Esophagus squamous epithelium (tissue), 5 donors: ENCODE measurements at regions not wholly inside any gene's neighbourhood (a gene's known extent, or its start where the extent isn't known, plus 50 kb on each side); places are given as distances from the start of the nearest gene placed in this dataset.

Experiments
- DNase-seq: peaks from one replicate; lab custom pipeline; 2025; lab: John Stamatoyannopoulos, UW
- H3K27ac ChIP-seq, 4 donors: fragments of 200-600 bp; sonication (generic); one replicate each; pipeline ENCODE4 v1.5.1; 2016 to 2019; ENCODE audit warnings: mild to moderate bottlenecking in 1 of 4
- H3K27me3 ChIP-seq, 4 donors: fragments of 200-600 bp; sonication (generic); 1 replicate in 3 of 4; 2 replicates in 1 of 4; pipeline versions ENCODE4 v1.5.1 to v1.6.0; 2017 to 2021; ENCODE audit warnings: antibody characterized with exemption in 1 of 4
- H3K36me3 ChIP-seq, 3 donors: fragments of 200-600 bp; sonication (generic); one replicate each; pipeline ENCODE4 v1.5.1; 2016 to 2019
- H3K4me1 ChIP-seq, 3 donors: fragments of 200-600 bp; sonication (generic); one replicate each; pipeline ENCODE4 v1.5.1; 2017 to 2019
- H3K4me3 ChIP-seq, 4 donors: fragments of 200-600 bp; sonication (generic); 1 replicate in 3 of 4; 2 replicates in 1 of 4; pipeline ENCODE4 v1.5.1; 2016 to 2019; ENCODE audit warnings: mild to moderate bottlenecking in 2 of 4, moderate library complexity in 1 of 4
- H3K9me3 ChIP-seq, 3 donors: fragments of 200-600 bp; sonication (generic); one replicate each; pipeline ENCODE4 v1.5.1; 2016 to 2019
- CTCF ChIP-seq, 6 experiments: fragments of 450-650 bp in 4 of 6; fragments of 200-600 bp in 2 of 6; sonication (generic) in 2 of 6; IDR thresholded peaks; one replicate each; pipeline ENCODE4 v1.5.1; 2016 to 2019; ENCODE audit warnings: antibody characterized with exemption in 6 of 6, mild to moderate bottlenecking in 4 of 6, moderate library complexity in 4 of 6
- POLR2A ChIP-seq, 4 donors: fragments of 450-650 bp; IDR thresholded peaks; one replicate each; pipeline ENCODE4 v1.6.1; 2017; ENCODE audit warnings: antibody characterized with exemption in 4 of 4, mild to moderate bottlenecking in 4 of 4, moderate library complexity in 3 of 4
- WGBS, 2 donors: methylation state at CpG; one replicate each; pipeline ENCODE4 v1.1.5; 2018; 5-methylcytosine and 5-hydroxymethylcytosine counted together
- intact Hi-C: fragments of 100-400 bp; cut with DNase I; formaldehyde crosslinking; loops from one replicate; pipeline ENCODE4 v1.15.0; 2022
- donor health status: DM: yes; HTN: yes; CAD: no.

- Histone ChIP-seq H3K27ac (no peak overlapping the region), H3K27me3 (no peaks in the 10 kb centered on the region), H3K4me3 (no peak overlapping the region), H3K9me3 (no peaks in the 10 kb centered on the region), H3K36me3 (no peaks in the 10 kb centered on the region), H3K4me1 (peaks cover 0 to 9% (median 0%) of the 10 kb centered on the region in 3 donors)
- DNase-seq: no peak
- intact Hi-C loops: no loop called here
- TF ChIP-seq CTCF (IDR thresholded peaks at IDR 0.05) (no peak), POLR2A (IDR thresholded peaks at IDR 0.05) (no peak)
- 54 to 63% methylated on average over 4 to 5 of the region's 5 CpGs for WGBS, 2 donors
Observed at GRCh38 chr9:107138261-107138992, 144.7 kb upstream of the RAD23B start.

DNA sequence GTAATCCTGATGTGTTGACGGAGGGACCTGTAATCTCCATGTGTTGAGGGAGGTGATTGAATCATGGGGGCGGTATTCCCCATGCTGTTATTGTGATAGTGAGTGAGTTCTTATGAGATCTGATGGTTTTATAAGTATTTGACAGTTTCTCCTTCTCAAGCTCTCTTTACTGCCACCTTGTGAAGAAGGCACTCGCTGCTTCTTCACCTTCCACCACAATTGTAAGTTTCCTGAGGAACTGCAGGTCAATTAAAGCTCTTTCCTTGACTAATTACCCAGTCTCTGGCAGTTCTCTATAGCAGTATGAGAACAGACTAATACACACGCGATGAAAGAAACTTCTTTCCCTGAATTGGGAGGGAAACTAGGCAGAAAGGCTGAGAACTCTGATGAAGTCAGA is 141.1 kb upstream of the RAD23B start:
- Histone ChIP-seq H3K4me3 (no peak overlapping the region), H3K27me3 (no peaks in the 10 kb centered on the region), H3K36me3 (no peaks in the 10 kb centered on the region), H3K9me3 (no peaks in the 10 kb centered on the region), H3K4me1 (peaks cover 0 to 9% (median 0%) of the 10 kb centered on the region in 3 donors), H3K27ac (no peak overlapping the region)
- peak in 1 of 6 experiments; percentile 13 for TF ChIP-seq CTCF (IDR thresholded peaks at IDR 0.05)
- no peak for TF ChIP-seq POLR2A (IDR thresholded peaks at IDR 0.05)
- WGBS, 2 donors: 59 to 82% methylated on average over 4 to 5 of the region's 5 CpGs
- intact Hi-C loops: no loop called here
- no peak for DNase-seq

DNA sequence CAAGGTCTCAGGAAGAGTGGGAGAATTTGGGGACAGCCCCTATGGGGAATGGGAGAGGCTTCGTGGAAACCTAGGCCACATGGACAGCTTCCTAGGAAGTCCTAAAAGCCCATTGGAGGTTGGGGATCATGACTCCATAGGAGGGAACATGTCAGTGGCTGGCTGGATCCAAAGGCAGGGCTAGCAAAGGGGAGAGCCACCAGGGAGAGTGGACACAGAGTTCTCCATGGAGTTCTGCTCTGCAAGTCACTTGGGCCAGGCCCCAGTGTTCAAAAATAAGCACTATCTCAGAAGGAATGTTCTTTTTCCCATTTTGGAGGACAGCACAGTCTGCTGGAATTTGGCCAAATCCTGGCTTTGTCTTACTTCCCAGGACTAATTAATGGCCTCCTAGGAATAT is 140.6 kb upstream of the RAD23B start:
- Histone ChIP-seq H3K9me3 (no peaks in the 10 kb centered on the region), H3K27ac (no peak overlapping the region), H3K4me1 (peaks cover 0 to 9% (median 0%) of the 10 kb centered on the region in 3 donors), H3K27me3 (no peaks in the 10 kb centered on the region), H3K4me3 (no peak overlapping the region), H3K36me3 (no peaks in the 10 kb centered on the region)
- intact Hi-C loops: no loop called here
- TF ChIP-seq POLR2A (IDR thresholded peaks at IDR 0.05) (no peak), CTCF (IDR thresholded peaks at IDR 0.05) (no peak)
- WGBS, 2 donors: 60 to 63% methylated on average over 1 of the region's 1 CpG
- DNase-seq: no peak

DNA sequence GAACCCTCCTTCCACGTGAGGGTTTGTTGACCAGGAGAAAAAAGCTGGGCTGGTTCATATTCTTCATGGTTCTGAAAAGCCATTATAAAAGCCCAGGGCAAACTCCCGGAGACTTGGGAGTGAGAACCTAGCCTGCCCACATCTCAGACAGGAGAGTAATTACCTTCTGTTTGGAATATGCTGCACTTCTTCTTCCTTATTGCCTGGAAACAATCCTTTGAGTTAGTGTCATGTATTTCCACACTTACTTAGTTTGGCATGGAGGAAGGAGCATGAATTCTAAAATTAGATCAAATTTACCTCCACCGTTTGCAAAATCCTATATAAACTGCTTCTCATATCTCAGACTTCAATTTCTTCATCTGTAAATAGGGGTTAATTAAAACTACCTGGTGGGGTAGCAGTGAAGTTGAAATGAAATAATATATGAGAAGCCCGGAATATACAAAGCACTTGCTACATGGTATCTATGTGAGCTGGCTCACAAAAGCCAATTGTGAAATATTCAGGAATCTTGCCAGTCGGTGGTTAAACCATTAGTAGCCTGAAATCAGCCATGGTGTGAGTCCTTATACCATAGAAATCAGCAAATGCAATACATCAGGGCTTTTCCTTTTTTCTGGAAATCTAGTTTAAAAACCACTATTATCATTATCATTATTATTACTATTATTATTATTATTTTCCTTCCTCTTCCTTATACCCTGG is 140.0 kb upstream of the RAD23B start:
- 41 to 63% methylated on average over 5 of the region's 5 CpGs for WGBS, 2 donors
- H3K9me3 ChIP-seq: no peaks in the 10 kb centered on the region
- TF ChIP-seq POLR2A (IDR thresholded peaks at IDR 0.05) (no peak), CTCF (IDR thresholded peaks at IDR 0.05) (no peak)
- DNase-seq: no peak
- no peak overlapping the region for H3K4me3 ChIP-seq
- H3K27me3 ChIP-seq: no peaks in the 10 kb centered on the region
- H3K36me3 ChIP-seq: no peaks in the 10 kb centered on the region
- peaks cover 0 to 9% (median 0%) of the 10 kb centered on the region in 3 donors for H3K4me1 ChIP-seq
- intact Hi-C loops: no loop called here
- no peak overlapping the region for H3K27ac ChIP-seq

DNA sequence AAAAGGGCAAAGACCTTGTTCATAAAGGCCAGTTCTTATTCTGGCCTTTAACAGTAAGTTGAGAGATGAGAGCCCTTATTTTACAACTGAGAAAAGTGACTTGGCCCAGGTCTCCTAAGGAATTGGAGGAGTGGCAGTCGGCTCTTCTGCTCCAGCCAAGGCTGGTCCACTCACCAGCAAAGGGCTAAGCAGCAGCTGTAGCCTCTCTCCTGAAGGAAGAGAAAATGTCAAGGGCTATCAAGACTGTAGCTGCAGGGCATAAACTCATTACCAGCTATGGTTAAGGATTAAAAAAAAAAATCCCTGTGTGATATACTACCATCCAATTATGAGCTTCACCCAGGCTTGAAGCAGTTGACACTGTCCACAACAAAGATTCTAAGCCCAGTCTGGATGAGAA is 138.6 kb upstream of the RAD23B start:
- intact Hi-C loops: no loop called here
- Histone ChIP-seq H3K36me3 (no peaks in the 10 kb centered on the region), H3K27ac (no peak overlapping the region), H3K4me1 (peaks cover 0 to 9% (median 0%) of the 10 kb centered on the region in 3 donors), H3K4me3 (no peak overlapping the region), H3K9me3 (no peaks in the 10 kb centered on the region), H3K27me3 (no peaks in the 10 kb centered on the region)
- no peak for DNase-seq
- TF ChIP-seq CTCF (IDR thresholded peaks at IDR 0.05): no peak
- TF ChIP-seq POLR2A (IDR thresholded peaks at IDR 0.05): no peak
- 71% methylated on average over 1 of the region's 1 CpG for WGBS, 2 donors
